Fibroblast of lung (primary cell): ENCODE measurements at regions not wholly inside any gene's neighbourhood (a gene's known extent, or its start where the extent isn't known, plus 50 kb on each side); places are given as distances from the start of the nearest gene placed in this dataset.

Experiments used
- CTCF ChIP-seq, 2 donors: IDR thresholded peaks in 1 of 2; conservative IDR thresholded peaks in 1 of 2; 1 replicate in 1 of 2; 2 replicates in 1 of 2; pipeline ENCODE4 v1.5.1; 2011 to 2012; ENCODE audit warnings: low read length in 2 of 2, control low read depth in 1 of 2, inconsistent platforms in 1 of 2, low read depth in 1 of 2, mild to moderate bottlenecking in 1 of 2
- EZH2 ChIP-seq: IDR thresholded peaks from 2 replicates; pipeline ENCODE4 v1.5.1; 2012; ENCODE audit warnings: low read length, control low read depth, mild to moderate bottlenecking; ENCODE audit errors: missing control alignments

GRCh38 chr5:167488371-167488770 lies 803.1 kb upstream of the WWC1 start:
- TF ChIP-seq EZH2 (no peak), CTCF (conservative IDR thresholded peaks at IDR 0.05 in 1 of 2, IDR thresholded peaks at IDR 0.05 in 1 of 2; ENCODE audit: low read depth in 1 of 2, low read length in 2 of 2) (no peak)
